Thyroid gland (tissue), 4 donors: ENCODE measurements at regions not wholly inside any gene's neighbourhood (a gene's known extent, or its start where the extent isn't known, plus 50 kb on each side); places are given as distances from the start of the nearest gene placed in this dataset.

Experiments used
- DNase-seq, 2 donors: peaks; one replicate each; pipeline ENCODE4 v3.0.0-alpha.2; 2019
- H3K27ac ChIP-seq, 3 donors: fragments of 200-600 bp; sonication (generic); 1 replicate in 2 of 3; 2 replicates in 1 of 3; pipeline ENCODE4 v1.5.1; 2016 to 2019; ENCODE audit warnings: mild to moderate bottlenecking in 1 of 3, moderate library complexity in 1 of 3
- H3K27me3 ChIP-seq: fragments of 200-600 bp; sonication (generic); one replicate; pipeline ENCODE4 v1.5.1; 2019
- H3K36me3 ChIP-seq, 2 donors: fragments of 200-600 bp; sonication (generic); one replicate each; pipeline ENCODE4 v1.5.1; 2016 to 2019
- H3K4me1 ChIP-seq, 2 donors: fragments of 200-600 bp; sonication (generic); one replicate each; pipeline ENCODE4 v1.5.1; 2017 to 2019
- H3K4me3 ChIP-seq, 3 donors: fragments of 200-600 bp; sonication (generic); replicated peaks in 1 of 3; 1 replicate in 2 of 3; 2 replicates in 1 of 3; pipeline ENCODE4 v1.5.1; 2016; ENCODE audit warnings: mild to moderate bottlenecking in 1 of 3
- H3K9me3 ChIP-seq: fragments of 200-600 bp; sonication (generic); one replicate; pipeline ENCODE4 v1.5.1; 2017
- CTCF ChIP-seq, 6 experiments: fragments of 200-600 bp in 3 of 6; fragments of 450-650 bp in 3 of 6; sonication (generic) in 3 of 6; IDR thresholded peaks; one replicate each; pipeline ENCODE4 v1.5.1; 2016 to 2019; ENCODE audit warnings: antibody characterized with exemption in 6 of 6, mild to moderate bottlenecking in 2 of 6, inconsistent platforms in 1 of 6, moderate library complexity in 1 of 6
- POLR2A ChIP-seq, 2 donors: fragments of 450-650 bp; IDR thresholded peaks; one replicate each; pipeline ENCODE4 v1.6.1; 2017; ENCODE audit warnings: antibody characterized with exemption in 2 of 2, mild to moderate bottlenecking in 2 of 2, moderate library complexity in 1 of 2
- WGBS, 2 donors: methylation state at CpG; one replicate each; pipeline ENCODE4 v1.1.5; 2017; 5-methylcytosine and 5-hydroxymethylcytosine counted together
- intact Hi-C: fragments of 100-400 bp; cut with DNase I; formaldehyde crosslinking; loops from one replicate; pipeline ENCODE4 v1.15.1; 2023

DNA sequence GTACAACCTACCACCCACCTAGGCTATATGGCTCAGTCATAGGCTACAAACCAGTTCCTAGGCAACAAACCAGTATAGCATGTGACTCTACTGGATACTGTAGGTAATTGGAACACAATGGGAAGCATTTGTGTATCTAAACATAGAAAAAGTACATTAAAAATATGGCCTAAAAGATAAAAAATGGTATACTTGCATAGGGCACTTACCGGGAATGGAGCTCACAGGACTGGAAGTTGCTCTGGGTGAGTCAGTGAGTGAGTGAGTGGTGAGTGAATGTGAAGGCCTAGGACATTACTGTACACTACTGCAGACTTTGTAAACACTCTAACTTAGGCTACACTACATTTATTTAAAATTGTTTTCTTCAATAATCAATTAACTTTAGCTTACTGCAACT is 139.2 kb upstream of the RBPJ start:
- H3K36me3 ChIP-seq: no peaks in the 10 kb centered on the region
- H3K4me3 ChIP-seq: no peak overlapping the region
- no peak overlapping the region for H3K27ac ChIP-seq
- intact Hi-C loops: no loop called here
- no peaks in the 10 kb centered on the region for H3K27me3 ChIP-seq
- WGBS, 2 donors: 90 to 98% methylated on average over 1 of the region's 1 CpG
- no peak for TF ChIP-seq CTCF (IDR thresholded peaks at IDR 0.05)
- TF ChIP-seq POLR2A (IDR thresholded peaks at IDR 0.05): no peak
- peaks cover under 1 to 1% of the 10 kb centered on the region in 2 donors for H3K4me1 ChIP-seq
- no peak for DNase-seq
- no peaks in the 10 kb centered on the region for H3K9me3 ChIP-seq

DNA sequence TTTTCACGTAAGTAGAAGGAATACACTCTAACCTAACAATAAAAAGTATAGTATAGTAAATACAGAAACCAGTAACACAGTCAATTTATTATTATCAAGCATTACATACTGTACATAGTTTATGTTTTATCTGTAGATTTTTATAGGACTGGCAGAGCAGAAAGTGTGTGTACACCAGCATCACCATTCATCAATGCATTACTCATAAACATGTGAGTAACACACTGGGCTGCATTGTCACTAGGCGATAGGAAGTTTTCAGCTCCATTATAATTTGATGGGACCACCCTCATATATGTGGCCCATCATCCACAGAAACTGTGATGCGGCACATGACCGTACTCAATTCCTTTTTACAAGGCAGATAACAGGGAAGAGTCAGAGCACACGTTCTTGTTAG is 137.8 kb upstream of the RBPJ start:
- H3K27ac ChIP-seq: no peak overlapping the region
- no peaks in the 10 kb centered on the region for H3K27me3 ChIP-seq
- H3K36me3 ChIP-seq: no peaks in the 10 kb centered on the region
- no peak overlapping the region for H3K4me3 ChIP-seq
- intact Hi-C loops: no loop called here
- WGBS, 2 donors: 91 to 93% methylated on average over 5 of the region's 5 CpGs
- DNase-seq: no peak
- TF ChIP-seq POLR2A (IDR thresholded peaks at IDR 0.05): no peak
- no peak for TF ChIP-seq CTCF (IDR thresholded peaks at IDR 0.05)
- no peaks in the 10 kb centered on the region for H3K9me3 ChIP-seq
- no peaks in the 10 kb centered on the region for H3K4me1 ChIP-seq

DNA sequence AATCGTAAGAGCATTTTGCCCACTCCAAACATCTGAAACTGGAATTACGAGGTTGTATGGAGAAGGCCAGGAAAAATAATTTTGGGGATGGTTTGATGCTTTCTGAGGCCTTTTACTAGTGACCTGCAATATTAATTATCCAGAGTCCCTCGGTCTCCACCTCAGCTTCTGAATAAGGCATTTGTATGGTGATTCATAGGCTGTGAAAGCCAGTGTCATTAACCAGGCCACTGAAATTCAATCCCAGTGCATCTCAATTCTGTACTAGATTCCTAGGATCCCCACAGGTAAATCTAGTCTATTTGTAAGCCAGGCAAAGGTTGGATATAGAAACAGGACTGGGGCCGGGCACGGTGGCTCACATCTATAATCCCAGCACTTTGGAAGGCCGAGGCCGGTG is 135.4 kb upstream of the RBPJ start:
- 95 to 99% methylated on average over 7 of the region's 7 CpGs for WGBS, 2 donors
- H3K4me3 ChIP-seq: no peak overlapping the region
- H3K27me3 ChIP-seq: no peaks in the 10 kb centered on the region
- no peaks in the 10 kb centered on the region for H3K4me1 ChIP-seq
- H3K27ac ChIP-seq: no peak overlapping the region
- TF ChIP-seq POLR2A (IDR thresholded peaks at IDR 0.05) (no peak), CTCF (IDR thresholded peaks at IDR 0.05) (no peak)
- no peak for DNase-seq
- intact Hi-C loops: no loop called here
- no peaks in the 10 kb centered on the region for H3K9me3 ChIP-seq
- no peaks in the 10 kb centered on the region for H3K36me3 ChIP-seq

GRCh38 chr4:26191353-26191752 is 129.5 kb upstream of the RBPJ start:
- Histone ChIP-seq H3K36me3 (no peaks in the 10 kb centered on the region), H3K27me3 (no peaks in the 10 kb centered on the region), H3K4me1 (no peaks in the 10 kb centered on the region), H3K4me3 (no peak overlapping the region), H3K9me3 (no peaks in the 10 kb centered on the region), H3K27ac (no peak overlapping the region)
- no peak for TF ChIP-seq POLR2A (IDR thresholded peaks at IDR 0.05)
- TF ChIP-seq CTCF (IDR thresholded peaks at IDR 0.05): no peak
- intact Hi-C loops: no loop called here
- DNase-seq: no peak
- WGBS, 2 donors: 48 to 54% methylated on average over 2 of the region's 2 CpGs

DNA sequence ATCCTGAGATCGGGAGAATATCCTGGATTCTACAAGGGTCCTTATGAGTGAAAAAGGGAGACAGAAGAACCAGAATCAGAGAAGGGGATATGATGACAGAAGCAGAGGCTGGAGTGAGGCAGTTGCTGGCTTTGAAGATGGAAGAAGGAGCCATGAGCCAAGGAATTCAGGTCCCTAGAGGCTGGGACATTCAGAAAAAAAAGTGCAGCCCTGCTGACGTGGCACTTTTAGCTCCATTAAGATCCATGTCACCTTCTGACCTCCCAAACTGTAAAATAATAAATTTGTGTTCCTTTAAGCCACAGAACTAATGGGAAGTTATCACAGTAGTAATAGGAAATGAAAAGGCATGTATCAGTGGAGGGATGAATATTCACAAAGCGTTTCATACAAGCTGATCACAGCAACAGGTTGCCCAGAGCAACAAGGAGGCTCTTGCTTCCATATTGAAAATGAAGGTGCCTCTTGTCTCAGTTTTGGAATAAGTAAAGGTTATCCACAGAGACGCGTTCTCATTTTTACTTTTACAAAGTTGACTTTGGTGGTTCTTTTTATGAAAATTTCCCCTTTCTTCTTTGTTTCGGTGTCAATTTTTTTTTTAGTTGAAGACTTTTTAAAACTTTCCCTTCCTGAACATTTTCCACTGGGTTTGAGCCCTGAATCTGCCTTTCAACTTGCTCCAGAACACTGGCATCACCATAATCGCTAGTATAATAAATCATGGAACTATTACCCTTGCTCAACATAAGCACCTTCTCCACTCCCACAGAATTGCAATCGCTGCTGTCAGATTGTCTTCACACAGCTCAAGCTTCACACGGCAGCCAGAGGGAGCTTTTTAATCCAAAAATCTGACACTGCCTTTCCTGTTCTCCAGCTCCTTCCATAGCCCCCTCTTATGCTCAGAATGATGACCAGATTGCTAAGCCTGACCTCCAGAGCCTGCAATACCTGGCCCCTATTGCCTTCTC is 127.6 kb upstream of the RBPJ start:
- H3K9me3 ChIP-seq: no peaks in the 10 kb centered on the region
- no peak overlapping the region for H3K27ac ChIP-seq
- intact Hi-C loops: no loop called here
- H3K4me1 ChIP-seq: no peaks in the 10 kb centered on the region
- H3K36me3 ChIP-seq: no peaks in the 10 kb centered on the region
- no peak for DNase-seq
- H3K4me3 ChIP-seq: no peak overlapping the region
- TF ChIP-seq POLR2A (IDR thresholded peaks at IDR 0.05) (no peak), CTCF (IDR thresholded peaks at IDR 0.05) (no peak)
- no peaks in the 10 kb centered on the region for H3K27me3 ChIP-seq
- WGBS, 2 donors: 69 to 74% methylated on average over 9 of the region's 9 CpGs
